Osteocyte (in vitro differentiated cells): ENCODE measurements at regions not wholly inside any gene's neighbourhood (a gene's known extent, or its start where the extent isn't known, plus 50 kb on each side); places are given as distances from the start of the nearest gene placed in this dataset.

ENCODE experiments used
- DNase-seq: peaks from one replicate; pipeline ENCODE4 v3.0.0; 2021; ENCODE audit warnings: mixed read lengths; ENCODE audit not compliant: unreplicated experiment; ENCODE audit errors: extremely low spot score
- H3K27ac Mint-ChIP-seq: one replicate; pipeline ENCODE4 v1.8.0; 2021; ENCODE audit warnings: mild to moderate bottlenecking, mixed read lengths; ENCODE audit not compliant: unreplicated experiment
- H3K27me3 Mint-ChIP-seq: one replicate; pipeline ENCODE4 v1.8.0; 2021; ENCODE audit warnings: mixed read lengths; ENCODE audit not compliant: unreplicated experiment
- H3K36me3 Mint-ChIP-seq: one replicate; pipeline ENCODE4 v1.8.0; 2021; ENCODE audit warnings: mixed read lengths; ENCODE audit not compliant: unreplicated experiment
- H3K4me1 Mint-ChIP-seq: one replicate; pipeline ENCODE4 v1.8.0; 2021; ENCODE audit warnings: mixed read lengths; ENCODE audit not compliant: unreplicated experiment
- H3K4me3 Mint-ChIP-seq: one replicate; pipeline ENCODE4 v1.8.0; 2021; ENCODE audit warnings: mild to moderate bottlenecking, moderate library complexity, mixed read lengths; ENCODE audit not compliant: unreplicated experiment
- H3K9me3 Mint-ChIP-seq: one replicate; pipeline ENCODE4 v1.8.0; 2021; ENCODE audit warnings: mixed read lengths; ENCODE audit not compliant: unreplicated experiment
- TF ChIP-seq, protein P1 (sequence below): fragments of 200-600 bp; sonication (generic); IDR thresholded peaks from 2 replicates; pipeline ENCODE4 v1.5.0; 2021; ENCODE audit warnings: antibody characterized with exemption, mild to moderate bottlenecking, moderate library complexity

DNA sequence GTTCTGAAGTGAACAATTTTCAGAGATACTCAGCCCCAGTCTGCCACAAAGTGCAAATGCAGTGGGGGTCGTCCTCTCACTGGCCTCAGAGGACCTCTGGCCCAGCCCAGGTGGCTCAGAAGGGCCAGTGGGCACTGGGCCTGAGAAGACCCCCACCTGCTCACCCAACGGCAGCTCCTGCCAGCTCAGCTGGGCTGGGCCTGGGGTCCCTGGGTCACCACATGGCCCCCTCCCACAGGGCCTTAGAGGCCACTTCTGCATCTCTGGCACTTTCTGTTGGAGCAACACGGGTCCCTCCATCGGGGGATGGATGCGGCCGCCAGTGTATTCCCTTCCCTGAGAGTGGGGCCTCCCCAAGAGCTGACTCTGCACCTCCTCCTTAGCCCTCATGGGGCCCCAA, 262.7 kb upstream of the KCNH8 start:
- H3K27me3 Mint-ChIP-seq = peaks cover 1% of the 10 kb centered on the region
- no peak overlapping the region for H3K27ac Mint-ChIP-seq
- H3K9me3 Mint-ChIP-seq = no peaks in the 10 kb centered on the region
- H3K36me3 Mint-ChIP-seq = no peaks in the 10 kb centered on the region
- TF ChIP-seq, protein P1, sequence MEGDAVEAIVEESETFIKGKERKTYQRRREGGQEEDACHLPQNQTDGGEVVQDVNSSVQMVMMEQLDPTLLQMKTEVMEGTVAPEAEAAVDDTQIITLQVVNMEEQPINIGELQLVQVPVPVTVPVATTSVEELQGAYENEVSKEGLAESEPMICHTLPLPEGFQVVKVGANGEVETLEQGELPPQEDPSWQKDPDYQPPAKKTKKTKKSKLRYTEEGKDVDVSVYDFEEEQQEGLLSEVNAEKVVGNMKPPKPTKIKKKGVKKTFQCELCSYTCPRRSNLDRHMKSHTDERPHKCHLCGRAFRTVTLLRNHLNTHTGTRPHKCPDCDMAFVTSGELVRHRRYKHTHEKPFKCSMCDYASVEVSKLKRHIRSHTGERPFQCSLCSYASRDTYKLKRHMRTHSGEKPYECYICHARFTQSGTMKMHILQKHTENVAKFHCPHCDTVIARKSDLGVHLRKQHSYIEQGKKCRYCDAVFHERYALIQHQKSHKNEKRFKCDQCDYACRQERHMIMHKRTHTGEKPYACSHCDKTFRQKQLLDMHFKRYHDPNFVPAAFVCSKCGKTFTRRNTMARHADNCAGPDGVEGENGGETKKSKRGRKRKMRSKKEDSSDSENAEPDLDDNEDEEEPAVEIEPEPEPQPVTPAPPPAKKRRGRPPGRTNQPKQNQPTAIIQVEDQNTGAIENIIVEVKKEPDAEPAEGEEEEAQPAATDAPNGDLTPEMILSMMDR = no peak
- no peak for DNase-seq
- no peak overlapping the region for H3K4me3 Mint-ChIP-seq
- no peaks in the 10 kb centered on the region for H3K4me1 Mint-ChIP-seq

DNA sequence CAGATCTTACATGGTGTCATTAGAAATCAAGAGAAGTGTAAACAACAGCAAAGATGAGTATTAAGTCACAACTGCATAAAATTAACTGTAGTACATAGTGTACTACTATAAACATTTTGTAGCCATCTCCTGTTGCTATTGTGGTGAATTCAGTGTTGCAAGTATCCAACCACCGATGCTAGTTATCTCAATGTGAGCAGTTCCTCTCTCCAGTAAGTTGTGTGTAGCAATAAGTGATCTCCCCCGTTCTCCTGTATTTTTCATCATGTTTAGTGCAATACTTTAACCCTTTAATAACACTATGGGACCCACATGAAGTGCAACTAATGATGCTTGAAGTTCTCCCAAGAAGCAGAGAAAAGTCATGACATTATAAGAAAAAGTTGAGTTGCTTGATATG, 264.7 kb upstream of the KCNH8 start:
- no peak for DNase-seq
- H3K4me3 Mint-ChIP-seq = no peak overlapping the region
- no peak overlapping the region for H3K27ac Mint-ChIP-seq
- TF ChIP-seq, protein P1 = no peak
- no peaks in the 10 kb centered on the region for H3K4me1 Mint-ChIP-seq
- no peaks in the 10 kb centered on the region for H3K9me3 Mint-ChIP-seq
- no peaks in the 10 kb centered on the region for H3K36me3 Mint-ChIP-seq
- peaks cover 1% of the 10 kb centered on the region for H3K27me3 Mint-ChIP-seq

DNA sequence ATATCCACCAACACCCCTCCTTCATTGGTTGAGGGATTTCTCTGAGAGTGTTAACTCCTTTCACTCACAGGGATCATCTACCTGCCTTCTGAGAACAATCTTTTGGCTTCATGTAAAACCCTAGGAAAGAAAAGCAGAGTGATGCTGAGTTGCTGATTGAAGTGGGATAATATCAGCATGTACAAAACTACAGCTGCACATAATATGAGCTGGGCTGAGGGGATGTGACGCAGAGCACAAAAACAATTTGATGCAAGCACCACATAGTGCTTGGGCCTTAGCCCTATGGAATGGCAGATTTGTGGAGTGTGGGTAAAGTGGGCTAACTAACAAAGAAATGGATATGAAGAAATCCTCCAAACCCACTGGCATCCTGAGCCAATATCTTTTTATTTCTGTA, 267.6 kb upstream of the KCNH8 start:
- no peaks in the 10 kb centered on the region for H3K36me3 Mint-ChIP-seq
- H3K27ac Mint-ChIP-seq = no peak overlapping the region
- no peaks in the 10 kb centered on the region for H3K27me3 Mint-ChIP-seq
- no peaks in the 10 kb centered on the region for H3K4me1 Mint-ChIP-seq
- H3K4me3 Mint-ChIP-seq = no peak overlapping the region
- TF ChIP-seq, protein P1 = no peak
- no peaks in the 10 kb centered on the region for H3K9me3 Mint-ChIP-seq
- no peak for DNase-seq

DNA sequence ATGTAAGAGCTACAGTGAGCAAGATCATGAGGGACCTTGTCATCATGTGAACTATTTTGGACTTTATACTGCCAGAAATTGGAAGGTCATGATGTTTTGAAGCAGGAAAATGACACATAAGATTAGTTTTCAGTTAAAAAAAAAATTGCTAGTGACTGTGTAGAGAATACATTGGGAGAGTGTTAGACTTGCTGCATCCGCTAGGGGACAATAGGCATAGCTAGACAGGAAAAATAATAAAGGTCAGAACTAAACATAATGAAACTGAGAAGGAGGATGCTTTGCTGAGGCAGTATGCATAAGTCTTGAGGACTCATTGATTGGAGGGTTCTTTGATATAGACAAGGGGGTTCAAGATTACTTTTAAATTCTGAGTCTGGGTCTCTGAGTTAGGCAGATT, 275.8 kb upstream of the KCNH8 start:
- no peak overlapping the region for H3K27ac Mint-ChIP-seq

DNA sequence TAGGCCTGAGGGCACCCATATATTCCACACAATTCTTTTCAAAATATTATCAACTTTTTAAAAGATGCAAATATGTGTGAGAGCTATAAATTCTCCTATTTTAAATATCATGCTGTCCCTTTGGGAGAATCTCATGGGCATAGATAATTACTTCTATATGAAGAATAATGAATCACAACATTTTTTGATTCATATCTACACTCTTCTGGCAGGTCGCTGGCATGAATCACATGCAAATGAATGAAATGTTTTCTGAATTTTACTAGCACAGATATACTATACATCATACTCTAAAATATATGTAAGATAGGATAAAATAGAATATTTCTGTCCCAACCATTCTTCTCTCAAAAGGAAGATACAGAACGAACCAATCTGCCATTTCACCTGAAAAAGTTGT, 277.7 kb upstream of the KCNH8 start:
- no peaks in the 10 kb centered on the region for H3K9me3 Mint-ChIP-seq
- DNase-seq = no peak
- no peaks in the 10 kb centered on the region for H3K27me3 Mint-ChIP-seq
- TF ChIP-seq, protein P1 = no peak
- H3K27ac Mint-ChIP-seq = no peak overlapping the region
- no peak overlapping the region for H3K4me3 Mint-ChIP-seq
- H3K4me1 Mint-ChIP-seq = no peaks in the 10 kb centered on the region
- no peaks in the 10 kb centered on the region for H3K36me3 Mint-ChIP-seq

More for the DNA sequence above, 275.8 kb upstream of the KCNH8 start:
- no peak for DNase-seq
- no peaks in the 10 kb centered on the region for H3K4me1 Mint-ChIP-seq
- H3K36me3 Mint-ChIP-seq = no peaks in the 10 kb centered on the region
- TF ChIP-seq, protein P1 = no peak
- H3K27me3 Mint-ChIP-seq = no peaks in the 10 kb centered on the region
- no peak overlapping the region for H3K4me3 Mint-ChIP-seq
- no peaks in the 10 kb centered on the region for H3K9me3 Mint-ChIP-seq
